ENCODE measurements at regions not wholly inside any gene's neighbourhood (a gene's known extent, or its start where the extent isn't known, plus 50 kb on each side); places are given as distances from the start of the nearest gene placed in this dataset.

GRCh38 chr7:16055263-16055976, 365.9 kb downstream of the CRPPA start:
- TF ChIP-seq CTCF (conservative IDR thresholded peaks at IDR 0.05; ENCODE audit: low read depth in 2 of 2) = no peak
- no peak for TF ChIP-seq CREB1 (CRISPR knock-in tag; IDR thresholded peaks at IDR 0.05; ENCODE audit: low read depth)
- no peak for TF ChIP-seq EZH2phosphoT487 (IDR thresholded peaks at IDR 0.05; ENCODE audit: unreplicated experiment)
- no peak for TF ChIP-seq POLR2AphosphoS5 (IDR thresholded peaks at IDR 0.05; ENCODE audit: low read depth)
- TF ChIP-seq EZH2 (IDR thresholded peaks at IDR 0.05; ENCODE audit: low read depth, unreplicated experiment) = no peak
- TF ChIP-seq REST (IDR thresholded peaks at IDR 0.05; ENCODE audit: unreplicated experiment) = no peak
- TF ChIP-seq ZNF331 (CRISPR knock-in tag; IDR thresholded peaks at IDR 0.05; ENCODE audit: low read depth) = no peak
- no peak for TF ChIP-seq NANOG (IDR thresholded peaks at IDR 0.05; ENCODE audit: borderline replicate concordance)
- no peak for TF ChIP-seq STAT1 (IDR thresholded peaks at IDR 0.05; ENCODE audit: unreplicated experiment)
- TF ChIP-seq JUNB (IDR thresholded peaks at IDR 0.05; ENCODE audit: unreplicated experiment) = no peak
- no peak for TF ChIP-seq ZNF462 (CRISPR knock-in tag; IDR thresholded peaks at IDR 0.05)
- no peak for TF ChIP-seq ETS1 (IDR thresholded peaks at IDR 0.05)

All from GM23338 (cell line).